NT2/D1 (cell line): ENCODE measurements at regions not wholly inside any gene's neighbourhood (a gene's known extent, or its start where the extent isn't known, plus 50 kb on each side); places are given as distances from the start of the nearest gene placed in this dataset.

Experiments
- YY1 ChIP-seq: IDR thresholded peaks from 2 replicates; pipeline ENCODE4 v1.6.1; 2011; ENCODE audit not compliant: insufficient read length, insufficient read depth
- ZNF274 ChIP-seq: IDR thresholded peaks from 2 replicates; pipeline ENCODE4 v1.6.1; 2011; ENCODE audit warnings: mild to moderate bottlenecking, low read depth, low read length

GRCh38 chr5:39628348-39628747 lies 203.6 kb upstream of the DAB2 start:
- TF ChIP-seq ZNF274 (no peak), YY1 (no peak)
